ENCODE measurements at regions not wholly inside any gene's neighbourhood (a gene's known extent, or its start where the extent isn't known, plus 50 kb on each side); places are given as distances from the start of the nearest gene placed in this dataset.

- TF ChIP-seq CTCF (IDR thresholded peaks at IDR 0.05 in 2 of 3, conservative IDR thresholded peaks at IDR 0.05 in 1 of 3; ENCODE audit: control insufficient read depth in 2 of 3, extremely low read depth in 1 of 3, insufficient read depth in 1 of 3, low read depth in 3 of 3, low read length in 3 of 3) (no peak), REST (IDR thresholded peaks at IDR 0.05; ENCODE audit: low read depth, low read length) (no peak), ZZZ3 (IDR thresholded peaks at IDR 0.05; ENCODE audit: control insufficient read depth, insufficient read length, low read depth) (no peak), POLR2A (IDR thresholded peaks at IDR 0.05; ENCODE audit: low read depth, low read length) (no peak)
These were observed 298.8 kb downstream of the ETNK1 start for GRCh38 chr12:22923768-22924167.
